GM19397 (cell line): ENCODE measurements at regions not wholly inside any gene's neighbourhood (a gene's known extent, or its start where the extent isn't known, plus 50 kb on each side); places are given as distances from the start of the nearest gene placed in this dataset.

Source experiments
- ATAC-seq: cut with Tn5 transposase; IDR thresholded peaks from one replicate; pipeline ENCODE4 v1.9.1; 2021; ENCODE audit warnings: mild to moderate bottlenecking, moderate library complexity; ENCODE audit not compliant: unreplicated experiment

- ATAC-seq, result no peak
Measured at GRCh38 chr4:54542540-54543041, 115.2 kb upstream of the KIT start.

DNA sequence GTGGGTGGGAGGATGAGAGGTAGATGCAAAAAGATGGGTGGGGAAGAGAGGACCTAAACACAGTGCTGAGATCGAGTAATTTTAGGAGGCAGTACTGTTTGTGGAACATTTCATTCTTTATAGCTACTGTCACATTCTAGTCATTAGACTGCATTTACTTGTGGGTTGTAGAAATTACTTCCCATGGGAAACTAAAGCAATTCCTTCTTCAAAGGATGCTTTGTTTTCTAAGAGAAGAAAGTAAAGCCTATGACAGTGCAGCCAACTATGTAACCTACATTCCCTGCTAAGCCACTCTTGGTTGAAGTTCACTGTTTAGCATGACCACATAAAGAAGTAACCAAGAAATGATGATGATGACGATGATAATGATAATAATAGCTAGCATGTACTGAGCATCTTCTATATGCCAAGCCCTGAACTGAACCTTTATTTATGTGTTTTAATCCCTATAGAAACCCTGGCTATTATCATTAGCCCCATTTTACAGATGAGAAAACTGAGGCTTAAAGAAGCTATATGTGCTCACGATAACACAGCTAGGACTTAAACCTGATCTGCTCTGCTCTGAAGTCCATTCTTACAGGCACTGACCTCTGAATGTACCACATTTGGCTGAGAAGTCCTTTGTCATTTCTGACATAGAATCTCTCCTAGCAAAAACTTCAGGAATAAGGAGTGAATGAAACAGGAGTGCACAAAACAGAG, 114.5 kb upstream of the KIT start:
- no peak for ATAC-seq

GRCh38 chr4:54545663-54546424, 111.9 kb upstream of the KIT start:
- ATAC-seq, result no peak

GRCh38 chr4:54547299-54548097, 110.3 kb upstream of the KIT start:
- peak; percentile 56 for ATAC-seq

DNA sequence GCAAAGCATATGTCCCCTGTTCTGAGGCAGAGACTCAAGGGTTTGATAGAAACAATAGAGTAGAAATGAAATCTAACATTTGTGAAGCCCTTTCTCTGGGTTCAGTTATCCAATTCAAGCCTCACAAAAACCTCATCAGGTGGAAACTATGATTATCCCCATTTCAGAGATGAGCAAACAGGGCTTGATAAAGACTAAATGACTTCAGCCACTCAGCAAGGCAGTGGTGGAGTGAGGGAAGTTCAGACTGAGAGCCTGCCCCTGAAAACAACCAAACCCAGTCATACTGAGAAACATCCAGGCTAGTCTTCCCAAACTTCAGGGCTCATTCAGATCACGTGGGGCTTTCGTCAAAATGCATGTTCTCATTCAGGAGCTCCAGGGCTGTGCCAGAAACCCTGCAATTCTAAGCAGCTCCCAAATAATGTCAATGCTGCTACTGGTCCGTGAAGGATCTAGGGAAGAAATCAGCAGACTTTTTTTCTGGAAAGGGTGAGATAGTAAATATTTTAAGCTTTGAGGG, 109.6 kb upstream of the KIT start:
- peak; percentile 27 for ATAC-seq

DNA sequence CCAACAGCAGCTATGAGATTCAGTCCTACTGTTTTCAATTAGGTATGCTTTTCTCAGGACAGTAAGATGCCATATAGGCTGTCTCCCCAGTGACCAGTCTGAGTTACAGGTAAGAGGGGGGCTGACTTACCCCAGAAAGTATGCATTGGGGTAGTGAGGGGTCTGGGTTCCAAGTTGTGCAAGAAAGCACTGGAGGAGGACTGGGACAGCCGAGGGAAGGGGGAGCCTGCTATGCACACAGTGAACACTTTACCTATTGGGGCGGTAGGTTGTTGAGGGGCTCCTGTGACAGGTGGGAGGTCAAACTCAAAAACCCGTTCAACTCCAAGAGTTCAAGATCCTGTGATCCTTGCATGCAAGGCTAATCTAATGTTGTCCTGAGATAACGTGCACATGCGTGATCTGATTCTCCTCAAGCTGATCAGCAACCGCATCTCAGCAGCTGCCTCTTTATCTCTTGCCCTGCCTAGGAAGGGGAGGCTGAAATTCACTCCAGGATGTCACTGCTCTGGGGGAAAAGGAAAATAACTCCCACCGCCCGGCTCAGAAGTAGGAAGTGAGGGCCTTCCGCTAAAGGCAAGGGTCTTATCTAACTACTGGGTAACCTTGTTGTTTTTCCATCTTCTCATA, 108.8 kb upstream of the KIT start:
- no peak for ATAC-seq

GRCh38 chr4:54550395-54551171, 107.2 kb upstream of the KIT start:
- no peak for ATAC-seq

- no peak for ATAC-seq
Measured at GRCh38 chr4:54553001-54553400, 104.8 kb upstream of the KIT start.

DNA sequence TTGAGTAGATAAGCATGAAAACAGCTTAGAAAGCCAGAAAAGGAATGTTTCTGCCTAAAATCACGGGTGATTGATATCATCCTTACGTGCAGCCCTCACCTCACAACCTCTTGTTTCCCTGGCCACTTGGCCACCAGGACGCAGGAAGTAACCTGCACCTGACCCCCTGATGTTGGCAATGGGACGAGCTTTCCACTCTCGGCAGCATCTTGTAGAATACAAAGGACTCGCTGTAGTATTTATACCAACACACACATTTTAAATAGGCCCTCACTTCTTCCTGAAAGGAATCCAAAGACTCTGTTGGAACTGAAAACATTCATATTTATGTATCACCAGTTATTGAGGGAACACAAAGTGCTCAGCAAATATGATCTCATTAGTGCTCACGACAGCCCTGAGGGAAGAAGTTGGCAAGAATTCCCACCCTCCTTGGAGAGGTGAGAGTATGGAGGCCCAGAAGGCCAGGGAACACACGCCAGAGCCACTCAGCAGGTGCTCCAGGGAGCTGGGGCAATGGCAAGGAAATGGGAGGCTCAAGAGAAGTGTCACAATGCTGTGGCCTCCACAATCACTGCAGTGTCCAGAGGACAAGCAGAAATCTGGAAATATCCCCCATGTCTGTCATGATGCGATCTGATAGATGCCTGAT, 103.3 kb upstream of the KIT start:
- ATAC-seq, result no peak

GRCh38 chr4:54556051-54556450, 101.7 kb upstream of the KIT start:
- no peak for ATAC-seq

DNA sequence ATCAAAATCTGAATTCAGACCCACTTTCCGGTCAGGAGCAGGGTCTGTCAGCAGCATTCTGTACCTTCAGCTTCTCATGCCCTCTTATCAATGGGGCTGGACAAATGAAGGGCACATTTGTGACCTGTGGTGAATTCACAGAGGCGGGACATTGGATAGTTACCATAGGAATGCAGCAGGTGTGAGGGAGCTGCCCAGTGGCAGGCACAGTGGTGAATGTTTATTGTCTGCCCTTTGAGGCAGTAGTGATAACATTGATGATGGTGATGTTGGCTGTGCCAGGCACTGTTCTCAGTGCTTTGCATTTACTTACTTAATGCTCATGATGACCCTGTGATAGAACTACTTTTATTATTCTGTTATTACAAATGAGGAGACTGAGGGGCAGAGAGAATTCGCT, 101.2 kb upstream of the KIT start:
- ATAC-seq, result no peak

GRCh38 chr4:54558889-54559677, 98.7 kb upstream of the KIT start:
- ATAC-seq, result no peak

DNA sequence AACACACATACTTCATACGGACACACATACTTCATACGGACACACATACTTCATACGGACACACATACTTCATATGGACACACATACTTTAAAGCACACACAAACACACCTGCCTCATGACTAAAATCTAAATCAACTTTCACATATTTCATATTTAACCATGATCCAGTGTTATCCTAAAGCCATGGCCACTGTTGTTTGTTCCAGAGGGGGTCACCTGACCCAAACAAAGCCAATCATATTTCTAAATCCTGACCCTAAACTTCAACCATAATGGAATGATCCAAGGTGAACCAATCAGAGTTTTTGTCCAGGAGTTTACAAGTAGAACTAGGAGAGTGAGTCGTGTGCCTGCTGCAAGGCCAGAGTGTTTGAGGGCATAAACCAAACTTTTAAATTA, 97.2 kb upstream of the KIT start:
- ATAC-seq, result no peak

GRCh38 chr4:54561940-54562339, 95.8 kb upstream of the KIT start:
- no peak for ATAC-seq

DNA sequence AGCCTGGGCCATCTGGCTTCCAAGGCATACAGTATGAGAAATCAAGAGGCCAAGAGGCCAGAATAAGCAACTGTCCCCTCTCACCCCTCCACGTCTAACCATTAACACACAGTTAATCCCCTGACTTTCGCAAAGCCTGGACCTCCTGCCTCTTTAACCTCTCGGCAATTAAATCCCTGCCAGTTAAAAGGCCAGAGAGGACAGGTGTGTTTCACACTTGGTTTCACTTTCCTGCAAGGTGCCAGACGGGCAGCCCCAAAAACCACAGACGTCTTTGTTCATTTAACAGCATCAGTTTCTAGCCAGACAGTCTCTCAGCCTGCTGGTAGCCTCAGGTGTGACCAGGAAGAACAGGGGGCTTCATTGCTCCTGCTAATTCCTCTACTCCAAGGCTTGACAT, 91.1 kb upstream of the KIT start:
- peak; percentile 90 for ATAC-seq

DNA sequence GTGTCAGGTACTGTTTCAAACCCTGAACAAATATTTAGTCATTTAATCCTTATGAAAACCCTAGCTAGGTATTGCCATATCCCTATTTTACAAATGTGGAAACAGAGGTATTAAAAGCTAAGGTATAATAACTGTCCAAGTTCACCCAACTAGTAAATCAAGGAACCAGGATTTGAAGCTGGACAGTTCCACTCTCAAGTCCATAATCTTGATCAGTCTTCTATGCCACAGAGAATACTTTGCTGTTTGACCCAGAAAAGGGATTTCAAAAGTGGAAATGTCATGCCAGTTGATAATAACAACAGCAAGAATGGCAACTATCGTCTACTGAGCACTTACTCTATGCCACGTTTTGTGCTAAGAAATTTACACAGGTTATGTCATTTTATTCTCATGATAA, 90.4 kb upstream of the KIT start:
- no peak for ATAC-seq

DNA sequence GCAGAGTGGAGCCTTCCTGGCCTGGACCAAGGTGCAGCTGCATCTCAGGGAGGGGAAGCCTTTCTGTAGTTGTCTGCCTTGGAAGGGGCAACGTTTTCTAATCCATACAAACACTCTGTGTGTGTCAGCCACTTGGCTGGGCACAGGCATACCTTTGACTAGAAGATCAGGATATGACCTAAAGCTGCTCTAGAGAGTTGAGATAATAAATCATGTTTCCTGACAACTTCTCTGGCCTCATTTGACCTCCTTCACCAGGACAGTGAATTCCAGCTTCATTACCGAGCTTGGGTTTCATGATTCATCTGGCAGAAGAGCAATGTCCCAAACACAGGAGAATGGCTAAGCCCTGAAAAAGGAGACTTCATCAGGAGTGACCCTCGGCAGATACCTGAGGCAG, 89.6 kb upstream of the KIT start:
- no peak for ATAC-seq

- ATAC-seq, result no peak
Measured at GRCh38 chr4:54570822-54571221, 86.9 kb upstream of the KIT start.
